DMS53 treated with DMSO at 0.1 percent for 48 hours (cell line): ENCODE measurements at regions not wholly inside any gene's neighbourhood (a gene's known extent, or its start where the extent isn't known, plus 50 kb on each side); places are given as distances from the start of the nearest gene placed in this dataset.

Experiments used
- DNase-seq: peaks from one replicate; lab custom pipeline; 2025; ENCODE audit not compliant: unreplicated experiment; lab: John Stamatoyannopoulos, UW

DNA sequence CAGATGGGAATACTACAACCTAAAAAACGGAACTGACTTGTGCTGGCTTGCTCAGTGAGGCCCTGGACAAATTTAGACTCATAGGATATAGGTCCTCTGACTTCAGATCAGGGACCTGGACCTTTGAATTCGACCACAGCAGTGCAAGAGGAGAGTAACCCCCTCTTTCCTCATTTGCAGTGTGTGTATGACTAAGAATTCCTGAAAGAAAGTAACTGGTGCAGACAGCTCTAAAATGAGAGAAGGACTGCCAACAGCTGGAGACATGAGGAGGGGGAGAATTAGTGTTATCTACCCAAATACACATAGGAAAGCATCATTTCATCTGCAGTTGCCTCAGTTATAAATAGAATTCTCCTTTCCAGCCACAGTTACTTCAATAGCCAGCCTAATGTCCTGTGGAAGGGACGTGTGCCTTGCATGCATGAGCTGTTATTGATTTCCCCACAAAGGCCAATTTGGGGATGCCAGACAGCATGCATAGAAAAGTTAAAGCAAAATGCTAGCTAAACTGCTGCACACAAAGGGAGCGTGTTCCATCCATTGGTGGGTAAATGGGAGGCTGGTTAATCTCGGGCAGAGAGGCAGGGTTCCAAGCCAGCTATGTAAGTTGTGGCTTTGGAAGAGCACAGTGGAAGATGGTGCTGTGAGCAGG, 442.7 kb downstream of the CDK5RAP2 start:
- DNase-seq = no peak

- DNase-seq = no peak
Measured at GRCh38 chr9:120136696-120137095, 443.3 kb downstream of the CDK5RAP2 start.

DNA sequence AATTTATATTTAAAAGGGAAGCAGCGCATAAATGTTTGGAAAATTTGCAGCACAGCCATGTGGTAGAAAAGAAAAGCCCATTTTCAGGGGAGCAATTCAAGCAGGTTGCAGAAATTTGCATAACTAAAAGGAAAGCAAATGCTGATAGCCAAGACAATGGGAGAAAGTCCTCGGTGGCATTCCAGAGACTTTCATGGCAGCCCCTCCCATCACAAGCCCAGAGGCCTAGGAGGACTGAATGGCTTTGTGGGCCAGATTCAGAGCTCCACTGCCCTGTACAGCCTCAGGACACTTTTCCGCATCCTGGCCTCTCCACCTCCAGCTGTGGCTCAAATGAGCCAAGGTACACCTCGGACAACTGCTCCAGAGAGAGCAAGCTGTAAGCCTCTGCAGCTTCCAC, 462.9 kb downstream of the CDK5RAP2 start:
- DNase-seq = no peak

GRCh38 chr9:120110520-120110919, 469.4 kb downstream of the CDK5RAP2 start:
- no peak for DNase-seq

DNA sequence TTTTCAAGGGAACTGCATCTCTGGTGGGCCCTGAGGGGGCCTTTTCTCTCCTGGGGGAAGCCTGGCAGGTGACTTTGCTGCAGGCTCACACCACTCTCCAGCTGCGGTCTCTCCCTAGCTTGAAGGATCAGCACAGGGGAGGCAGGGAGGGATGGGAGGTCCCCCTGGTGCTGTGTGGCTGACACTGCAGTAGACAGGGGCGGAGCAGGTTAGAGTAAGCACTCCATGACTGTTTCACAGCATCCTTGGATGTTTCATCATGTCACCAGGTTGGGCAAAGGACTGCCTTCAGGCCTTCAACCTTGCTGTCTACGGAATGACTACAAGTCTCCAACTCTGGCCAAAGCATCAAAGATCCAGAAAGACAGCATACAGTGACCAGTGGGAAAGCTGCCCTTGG, 470.7 kb downstream of the CDK5RAP2 start:
- no peak for DNase-seq

GRCh38 chr9:120107138-120107537, 472.8 kb downstream of the CDK5RAP2 start:
- DNase-seq = no peak

DNA sequence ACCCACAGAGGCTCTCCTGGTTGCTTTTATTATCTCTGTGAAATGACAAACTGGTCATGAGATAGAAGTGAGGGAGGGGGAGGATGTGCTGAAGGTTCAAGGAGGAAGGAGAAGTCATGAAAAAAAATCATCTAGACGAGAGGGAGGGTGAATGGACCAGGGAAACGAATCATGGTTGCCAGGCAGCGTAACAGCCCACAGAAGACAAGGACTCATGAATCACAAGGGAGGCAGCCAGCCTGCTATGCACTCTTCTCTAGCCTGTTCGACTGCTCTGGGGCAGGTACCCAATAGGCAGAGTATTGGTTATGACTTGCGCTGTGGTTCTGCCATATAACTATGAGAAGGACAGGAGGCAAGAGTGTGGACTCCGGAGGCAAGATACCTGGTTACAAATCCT, 475.2 kb downstream of the CDK5RAP2 start:
- no peak for DNase-seq

DNA sequence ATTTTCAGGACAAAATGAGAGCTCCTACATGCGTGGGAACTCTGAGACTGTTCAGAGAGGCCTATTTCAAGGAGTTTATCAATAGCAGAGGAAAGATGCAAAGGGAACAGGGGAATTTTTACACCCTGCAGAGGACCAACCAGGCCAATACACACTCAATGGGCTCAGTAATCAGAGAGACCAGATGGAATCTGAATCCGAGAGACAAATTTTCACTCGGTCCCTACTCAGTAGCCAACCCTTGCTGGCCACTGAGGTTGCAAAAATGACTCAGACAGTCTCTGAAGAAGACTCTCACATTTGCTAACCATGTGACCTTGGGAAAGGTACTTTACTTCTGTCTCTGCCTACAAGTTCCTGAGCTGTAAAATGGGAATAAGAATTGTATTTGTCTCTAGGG, 479.4 kb downstream of the CDK5RAP2 start:
- no peak for DNase-seq

- no peak for DNase-seq
Measured at GRCh38 chr9:120099065-120099464, 480.9 kb downstream of the CDK5RAP2 start.

DNA sequence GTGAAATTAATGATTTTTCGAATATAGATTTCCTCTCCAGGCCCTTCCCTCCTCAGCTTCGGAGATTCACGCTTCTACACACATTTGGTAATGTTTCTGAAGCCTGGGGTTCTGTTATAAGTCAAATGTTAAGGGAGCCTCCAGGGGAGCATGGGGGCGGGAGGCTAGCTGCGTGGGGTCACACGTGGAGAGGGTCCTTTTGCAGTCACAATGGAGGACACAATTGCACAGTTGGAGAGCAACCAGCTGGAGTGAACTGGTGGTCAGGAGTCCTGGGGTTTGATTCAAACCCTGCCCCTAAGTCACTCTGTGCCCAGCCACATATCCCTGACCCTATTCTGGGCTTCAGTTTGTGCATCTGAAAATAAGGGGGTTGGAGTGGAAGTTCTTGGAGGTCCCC, 481.4 kb downstream of the CDK5RAP2 start:
- no peak for DNase-seq

- DNase-seq = no peak
Measured at GRCh38 chr9:120091206-120091605, 488.8 kb downstream of the CDK5RAP2 start.

- no peak for DNase-seq
Measured at GRCh38 chr9:120080849-120081248, 499.1 kb downstream of the CDK5RAP2 start.

DNA sequence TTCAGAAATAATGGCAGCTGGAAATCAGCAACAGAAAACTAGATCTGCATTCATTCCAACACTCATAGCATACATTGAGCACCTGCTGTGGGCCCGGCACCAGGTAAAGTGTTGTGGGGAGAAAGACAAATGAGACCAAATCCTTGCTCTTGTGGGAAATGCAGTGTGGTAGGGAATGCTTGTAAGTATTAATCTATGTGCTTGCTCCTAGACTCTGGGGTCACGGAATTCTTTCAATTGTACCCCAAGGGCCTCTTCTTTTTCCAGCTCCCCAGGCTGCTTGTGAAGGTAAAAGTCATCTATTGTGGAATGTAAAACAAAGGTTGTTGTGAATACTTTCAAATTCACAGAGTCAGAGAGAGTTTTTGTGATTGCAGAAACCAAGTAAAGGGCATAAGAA, 501.9 kb downstream of the CDK5RAP2 start:
- no peak for DNase-seq

GRCh38 chr9:120071760-120072159, 508.2 kb downstream of the CDK5RAP2 start:
- DNase-seq = no peak

GRCh38 chr9:120066315-120066714, 513.7 kb downstream of the CDK5RAP2 start:
- no peak for DNase-seq

DNA sequence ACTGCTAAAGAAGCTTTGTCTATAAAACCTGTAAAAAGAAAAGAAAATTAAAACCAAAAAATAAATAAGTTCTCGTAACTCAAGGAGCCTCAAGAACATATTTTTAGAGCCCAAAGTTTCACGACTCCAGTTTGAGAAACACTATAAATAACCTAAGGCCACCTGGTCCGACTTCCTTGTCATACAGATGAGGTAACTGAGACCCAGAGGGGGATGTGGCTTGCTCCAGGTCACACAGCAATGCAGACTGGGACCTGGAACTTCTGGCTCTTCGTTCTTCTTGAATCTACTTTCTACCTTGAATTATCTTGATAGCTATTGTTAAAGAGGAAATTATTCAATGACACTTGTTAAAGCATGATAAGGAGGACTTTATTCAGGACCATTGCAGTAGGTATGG, 514.8 kb downstream of the CDK5RAP2 start:
- DNase-seq = no peak

DNA sequence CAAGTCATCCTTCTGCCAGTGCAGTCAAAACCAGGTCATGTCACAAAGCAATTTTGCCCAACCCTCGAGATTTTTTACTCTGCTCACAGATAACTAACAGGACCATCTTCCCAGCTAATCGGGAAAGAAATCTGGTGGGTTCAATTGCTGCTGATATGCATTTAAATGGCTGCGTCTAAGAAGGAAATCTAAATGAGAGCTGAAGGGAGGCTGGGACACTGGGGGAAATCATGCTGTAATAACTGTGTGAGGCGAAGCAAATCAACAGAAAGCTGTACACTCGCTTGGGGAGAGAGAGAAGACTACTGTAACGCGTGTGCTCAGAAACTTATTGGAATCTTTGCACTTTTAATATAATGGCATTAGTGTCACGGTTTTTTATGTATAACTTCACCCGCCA, 535.0 kb downstream of the CDK5RAP2 start:
- DNase-seq = no peak

DNA sequence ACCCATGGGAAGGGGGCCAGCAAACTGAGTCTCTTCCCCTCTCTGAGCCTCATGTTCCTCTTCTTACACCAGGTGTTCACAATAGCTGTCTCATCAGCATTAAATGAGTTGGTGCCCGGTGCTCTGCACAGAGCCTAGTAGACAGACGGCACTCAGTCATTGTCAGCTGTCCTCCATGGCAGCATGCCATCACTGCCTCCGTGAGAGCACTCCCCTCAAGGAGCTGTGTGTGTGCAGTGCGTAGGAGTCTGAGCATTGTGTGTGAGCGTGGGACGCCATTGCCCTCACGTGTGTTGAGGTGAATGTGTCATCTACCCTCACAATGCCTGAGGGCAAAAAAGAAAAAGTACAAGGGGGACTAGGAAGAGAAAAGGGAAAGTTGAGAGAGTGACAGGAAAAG, 536.5 kb downstream of the CDK5RAP2 start:
- DNase-seq = peak; percentile 48

- no peak for DNase-seq
Measured at GRCh38 chr9:120040896-120041295, 539.1 kb downstream of the CDK5RAP2 start.

GRCh38 chr9:120038342-120038741, 541.6 kb downstream of the CDK5RAP2 start:
- no peak for DNase-seq

DNA sequence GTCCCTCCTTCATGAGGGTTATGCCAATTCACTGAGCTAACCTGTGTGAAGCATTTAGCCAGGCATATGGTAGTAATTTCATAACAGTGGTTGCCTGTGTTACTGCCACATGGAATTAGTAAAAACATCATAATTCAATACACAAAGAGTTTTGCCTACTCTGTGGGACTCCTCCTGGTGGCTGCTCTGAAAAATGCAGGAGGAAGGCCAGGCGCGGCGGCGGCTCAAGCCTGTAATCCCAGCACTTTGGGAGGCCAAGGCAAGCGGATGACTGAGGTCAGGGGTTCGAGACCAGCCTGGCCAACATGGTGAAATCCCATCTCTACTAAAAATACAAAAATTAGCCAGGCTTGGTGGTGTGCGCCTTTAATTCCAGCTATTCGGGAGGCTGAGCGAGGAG, 547.3 kb downstream of the CDK5RAP2 start:
- no peak for DNase-seq

DNA sequence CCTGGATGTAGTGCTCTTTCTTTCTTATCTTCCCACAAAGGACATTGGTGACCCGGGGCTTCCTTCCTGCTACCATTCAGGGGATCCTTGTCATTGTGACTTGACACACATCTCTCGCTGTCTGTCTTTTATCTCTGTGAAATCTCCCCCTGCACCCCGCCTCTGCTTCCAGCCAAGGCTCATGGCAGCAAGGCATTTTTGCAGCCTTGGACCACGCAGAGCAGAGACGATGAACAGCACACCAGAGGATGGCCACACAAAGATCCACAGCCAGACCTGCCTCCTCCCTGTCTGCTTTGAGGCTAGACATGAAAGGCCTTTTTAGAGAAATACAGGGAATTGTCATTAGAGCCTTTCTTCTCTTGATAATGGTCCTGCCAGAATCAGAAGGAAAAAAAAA, 549.1 kb downstream of the CDK5RAP2 start:
- no peak for DNase-seq

DNA sequence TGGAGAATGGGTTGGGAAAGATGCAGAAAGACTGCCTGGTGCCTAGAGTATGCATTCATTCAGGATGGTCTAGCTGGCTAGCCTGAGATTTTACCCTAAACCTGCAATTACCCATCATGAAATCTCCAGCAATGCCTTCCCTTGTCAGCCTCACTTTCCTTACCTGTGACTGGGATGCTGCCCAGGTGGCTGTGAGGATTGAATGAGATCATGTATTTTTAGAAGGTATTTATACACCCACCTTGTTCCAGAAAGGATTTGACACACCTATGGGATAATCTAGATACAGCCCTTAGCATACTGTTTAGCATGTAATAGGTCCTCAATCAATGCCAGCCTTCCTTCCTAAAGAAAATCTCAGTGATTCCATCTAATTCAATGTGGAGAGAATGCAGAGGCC, 561.4 kb downstream of the CDK5RAP2 start:
- DNase-seq = no peak

GRCh38 chr9:120018037-120018436, 561.9 kb downstream of the CDK5RAP2 start:
- DNase-seq = no peak
